HepG2 (cell line): ENCODE measurements at regions not wholly inside any gene's neighbourhood (a gene's known extent, or its start where the extent isn't known, plus 50 kb on each side); places are given as distances from the start of the nearest gene placed in this dataset.

Experiments used
- ATAC-seq: fragments of 200-7000 bp; cut with Tn5 transposase; 3 replicates; pipeline ENCODE4 v1.9.1; 2020; ENCODE audit warnings: mild to moderate bottlenecking, moderate library complexity
- BruUV-seq: library from RNA; stranded (reverse); fragments of 400-500 nt; replicated peaks from 2 replicates; lab custom pipeline; 2021; lab: Mats Ljungman, UMichigan
- CTCF ChIA-PET: fragments of 300-600 bp; formaldehyde crosslinking; extraction: SDS; loops from one replicate; lab custom pipeline; 2021; ENCODE audit warnings: low total read pairs, inconsistent platforms, low intra/inter-chr PET ratio; lab: Yijun Ruan, JAX
- POLR2A ChIA-PET: fragments of 350-600 bp; sonication (Branson Sonifier 250); formaldehyde crosslinking; loops from one replicate; lab custom pipeline; 2020; ENCODE audit warnings: antibody characterized with exemption, inconsistent platforms; lab: Yijun Ruan, JAX
- DNase-seq: peaks from one replicate; pipeline ENCODE4 v3.0.0-alpha.2; 2015; ENCODE audit warnings: low spot score
- FAIRE-seq: peaks from 3 replicates; lab custom pipeline; 2011; peaks lifted over from hg19 to GRCh38; lab: Jason Lieb, UNC
- H2AFZ ChIP-seq: one replicate; pipeline ENCODE4 v1.6.1; 2011; ENCODE audit warnings: low read length, inconsistent platforms
- H3K27ac ChIP-seq: fragments of 300-600 bp; 3 replicates; pipeline ENCODE4 v1.8.0; 2011; ENCODE audit warnings: mixed run types, mild to moderate bottlenecking, mixed read lengths, low read length, inconsistent platforms; ENCODE audit not compliant: insufficient read depth; ENCODE audit errors: extremely low read length
- H3K27me3 ChIP-seq, 2 experiments: fragments of 200-600 bp in 1 of 2; 2 replicates in 1 of 2; 3 replicates in 1 of 2; pipeline versions ENCODE4 v1.6.0 to v1.8.0; 2011; ENCODE audit warnings: low read length in 2 of 2, mild to moderate bottlenecking in 2 of 2, moderate library complexity in 2 of 2, inconsistent platforms in 1 of 2; ENCODE audit not compliant: insufficient read depth in 2 of 2, control insufficient read depth in 1 of 2
- H3K36me3 ChIP-seq, 2 experiments: fragments of 200-600 bp in 1 of 2; replicated peaks in 1 of 2; 2 replicates in 1 of 2; 3 replicates in 1 of 2; pipeline versions ENCODE4 v1.5.1 to v1.8.0; 2011; ENCODE audit warnings: low read length in 2 of 2, inconsistent platforms in 1 of 2; ENCODE audit not compliant: insufficient read depth in 2 of 2, control insufficient read depth in 1 of 2
- H3K4me1 ChIP-seq: 2 replicates; pipeline ENCODE4 v1.5.1; 2012; ENCODE audit warnings: low read length, inconsistent platforms; ENCODE audit not compliant: insufficient read depth
- H3K4me2 ChIP-seq: 2 replicates; pipeline ENCODE4 v1.6.0; 2011; ENCODE audit warnings: low read depth, low read length, inconsistent platforms
- H3K4me3 ChIP-seq, 3 experiments: fragments of 200-600 bp in 1 of 3; sonication (generic), shearing (Covaris generic) in 1 of 3; replicated peaks in 1 of 3; 2 replicates each; pipeline ENCODE4 v1.5.1; 2011 to 2016; ENCODE audit warnings: low read length in 3 of 3, inconsistent platforms in 2 of 3, low read depth in 2 of 3, mild to moderate bottlenecking in 2 of 3, control low read depth in 1 of 3, mixed read lengths in 1 of 3; ENCODE audit not compliant: insufficient read depth in 1 of 3
- H3K79me2 ChIP-seq: one replicate; pipeline ENCODE4 v1.6.1; 2011; ENCODE audit warnings: low read length, inconsistent platforms; ENCODE audit not compliant: insufficient read depth
- H3K9ac ChIP-seq: 2 replicates; pipeline ENCODE4 v1.6.0; 2011; ENCODE audit warnings: mild to moderate bottlenecking, low read depth, low read length, inconsistent platforms; ENCODE audit not compliant: insufficient read depth
- H3K9me3 ChIP-seq: 2 replicates; pipeline ENCODE4 v1.5.1; 2012; ENCODE audit warnings: mild to moderate bottlenecking, low read length
- H4K20me1 ChIP-seq: 2 replicates; pipeline ENCODE4 v1.6.0; 2011; ENCODE audit warnings: inconsistent platforms, mild to moderate bottlenecking, low read length, moderate library complexity; ENCODE audit not compliant: insufficient read depth
- ARID2 ChIP-seq: sonication (generic); formaldehyde crosslinking; IDR thresholded peaks from 2 replicates; pipeline ENCODE4 v1.8.1; 2022; ENCODE audit warnings: mild to moderate bottlenecking, missing genetic modification reagents, borderline replicate concordance
- EP300 ChIP-seq, 3 experiments: sonication (generic) in 1 of 3; formaldehyde crosslinking in 1 of 3; IDR thresholded peaks; 2 replicates each; pipeline versions ENCODE4 v1.5.1 to v1.6.1; 2011 to 2020; ENCODE audit warnings: low read depth in 2 of 3, low read length in 2 of 3, borderline replicate concordance in 1 of 3, improper control_type of control experiment in 1 of 3, mild to moderate bottlenecking in 1 of 3, missing genetic modification reagents in 1 of 3, moderate library complexity in 1 of 3
- NCOA5 ChIP-seq: sonication (generic); formaldehyde crosslinking; IDR thresholded peaks from 2 replicates; pipeline ENCODE4 v1.4.0; 2020; ENCODE audit warnings: missing genetic modification reagents
- ZBTB1 ChIP-seq: sonication (generic); formaldehyde crosslinking; IDR thresholded peaks from 2 replicates; pipeline ENCODE4 v1.4.0; 2020; ENCODE audit warnings: missing genetic modification reagents, borderline replicate concordance
- ZFYVE20 ChIP-seq: sonication (generic); formaldehyde crosslinking; IDR thresholded peaks from 2 replicates; pipeline ENCODE4 v1.8.0; 2023; ENCODE audit warnings: low read depth, mild to moderate bottlenecking, moderate library complexity, missing genetic modification reagents, borderline replicate concordance
- ZNF274 ChIP-seq: sonication (generic); formaldehyde crosslinking; IDR thresholded peaks from 2 replicates; pipeline ENCODE4 v1.5.1; 2020; ENCODE audit warnings: mild to moderate bottlenecking, missing genetic modification reagents
- ZNF282 ChIP-seq: fragments of 450-650 bp; IDR thresholded peaks from 2 replicates; pipeline ENCODE4 v1.6.1; 2018; ENCODE audit not compliant: partially characterized antibody
- ZNF761 ChIP-seq: sonication (generic); formaldehyde crosslinking; conservative IDR thresholded peaks from 2 replicates; pipeline ENCODE4 v1.4.0; 2020; ENCODE audit warnings: mild to moderate bottlenecking, missing genetic modification reagents
- WGBS: methylation state at CpG from one replicate; pipeline ENCODE4 v1.1.6; 2017; ENCODE audit warnings: low lambda C conversion rate; 5-methylcytosine and 5-hydroxymethylcytosine counted together
- in situ Hi-C: cut with HindIII; loops from 2 replicates; pipeline ENCODE4 v1.10.0; 2017; ENCODE audit warnings: low pct_unique_long_range_greater_than_20kb; ENCODE audit not compliant: extremely low pct_ligation_motif_present
- intact Hi-C: fragments of 100-400 bp; cut with micrococcal nuclease; formaldehyde crosslinking; loops from one replicate; pipeline ENCODE4 v1.10.0; 2022; ENCODE audit not compliant: unreplicated experiment
- TF ChIP-seq, protein P1 (sequence below): IDR thresholded peaks from 2 replicates; pipeline ENCODE4 v1.4.0; 2020; ENCODE audit warnings: mild to moderate bottlenecking, missing genetic modification reagents
- TF ChIP-seq, protein P2 (sequence below): sonication (generic); formaldehyde crosslinking; IDR thresholded peaks from 2 replicates; pipeline ENCODE4 v1.8.1; 2023; ENCODE audit warnings: mild to moderate bottlenecking, missing genetic modification reagents, borderline replicate concordance

DNA sequence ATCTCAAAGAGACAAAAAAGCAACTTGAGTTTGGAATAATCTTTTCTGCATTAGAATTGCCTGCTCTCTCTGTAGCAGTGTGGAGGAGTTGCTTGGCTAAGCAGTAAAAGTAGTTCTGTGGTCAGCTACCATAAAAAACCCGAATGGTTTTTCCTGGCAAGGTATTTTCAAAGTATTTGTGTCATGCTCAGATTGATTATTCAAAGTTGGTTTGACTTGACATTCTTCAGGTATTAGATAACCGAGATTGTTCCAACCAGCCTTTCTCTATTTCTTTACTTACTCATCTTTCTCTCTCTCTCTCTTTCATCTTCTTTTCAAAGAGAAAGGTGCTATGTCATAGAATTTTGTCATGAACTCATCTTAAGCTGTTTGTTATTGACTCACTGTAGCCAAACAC is 404.9 kb downstream of the CPS1 start:
- Histone ChIP-seq H3K4me1 (peaks cover 70% of the 10 kb centered on the region), H3K27ac (no peak overlapping the region), H3K79me2 (no peaks in the 10 kb centered on the region), H3K9ac (no peak overlapping the region), H3K4me2 (no peak overlapping the region), H3K27me3 (no peaks in the 10 kb centered on the region), H4K20me1 (no peaks in the 10 kb centered on the region), H3K4me3 (no peak overlapping the region), H3K9me3 (no peaks in the 10 kb centered on the region), H3K36me3 (no peaks in the 10 kb centered on the region), H2AFZ (no peak overlapping the region)
- DNase-seq (peak; percentile 58), ATAC-seq (no peak), FAIRE-seq (no peak)
- in situ Hi-C loops, result no loop called here
- POLR2A ChIA-PET, result no interaction called here
- CTCF ChIA-PET, result no interaction called here
- intact Hi-C loops, result loop anchor here (10.0 kb wide), 1 partner anchor 416 kb away; no protein-coding TSS in a partner anchor
- 28% methylated on average over 2 of the region's 2 CpGs for WGBS
- TF ChIP-seq ZFYVE20 (CRISPR knock-in tag) (no peak), ARID2 (CRISPR knock-in tag) (no peak), ZNF761 (CRISPR knock-in tag) (no peak), ZBTB1 (no peak), EP300 (IDR thresholded peaks at IDR 0.05; ENCODE audit: low read depth in 2 of 2, low read length in 2 of 2) (0 out of 4 replicates have a peak, but pooled peaks of 1 of the 2 experiments have one; percentile 39), EP300 (CRISPR knock-in tag; IDR thresholded peaks at IDR 0.05; ENCODE audit: borderline replicate concordance) (no peak), NCOA5 (no peak), ZNF274 (CRISPR knock-in tag) (no peak), ZNF282 (no peak)
- TF ChIP-seq, protein P1, sequence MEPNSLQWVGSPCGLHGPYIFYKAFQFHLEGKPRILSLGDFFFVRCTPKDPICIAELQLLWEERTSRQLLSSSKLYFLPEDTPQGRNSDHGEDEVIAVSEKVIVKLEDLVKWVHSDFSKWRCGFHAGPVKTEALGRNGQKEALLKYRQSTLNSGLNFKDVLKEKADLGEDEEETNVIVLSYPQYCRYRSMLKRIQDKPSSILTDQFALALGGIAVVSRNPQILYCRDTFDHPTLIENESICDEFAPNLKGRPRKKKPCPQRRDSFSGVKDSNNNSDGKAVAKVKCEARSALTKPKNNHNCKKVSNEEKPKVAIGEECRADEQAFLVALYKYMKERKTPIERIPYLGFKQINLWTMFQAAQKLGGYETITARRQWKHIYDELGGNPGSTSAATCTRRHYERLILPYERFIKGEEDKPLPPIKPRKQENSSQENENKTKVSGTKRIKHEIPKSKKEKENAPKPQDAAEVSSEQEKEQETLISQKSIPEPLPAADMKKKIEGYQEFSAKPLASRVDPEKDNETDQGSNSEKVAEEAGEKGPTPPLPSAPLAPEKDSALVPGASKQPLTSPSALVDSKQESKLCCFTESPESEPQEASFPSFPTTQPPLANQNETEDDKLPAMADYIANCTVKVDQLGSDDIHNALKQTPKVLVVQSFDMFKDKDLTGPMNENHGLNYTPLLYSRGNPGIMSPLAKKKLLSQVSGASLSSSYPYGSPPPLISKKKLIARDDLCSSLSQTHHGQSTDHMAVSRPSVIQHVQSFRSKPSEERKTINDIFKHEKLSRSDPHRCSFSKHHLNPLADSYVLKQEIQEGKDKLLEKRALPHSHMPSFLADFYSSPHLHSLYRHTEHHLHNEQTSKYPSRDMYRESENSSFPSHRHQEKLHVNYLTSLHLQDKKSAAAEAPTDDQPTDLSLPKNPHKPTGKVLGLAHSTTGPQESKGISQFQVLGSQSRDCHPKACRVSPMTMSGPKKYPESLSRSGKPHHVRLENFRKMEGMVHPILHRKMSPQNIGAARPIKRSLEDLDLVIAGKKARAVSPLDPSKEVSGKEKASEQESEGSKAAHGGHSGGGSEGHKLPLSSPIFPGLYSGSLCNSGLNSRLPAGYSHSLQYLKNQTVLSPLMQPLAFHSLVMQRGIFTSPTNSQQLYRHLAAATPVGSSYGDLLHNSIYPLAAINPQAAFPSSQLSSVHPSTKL (CRISPR knock-in tag), result peak; percentile 13; the same call in 1 of the 2 replicates
- TF ChIP-seq, protein P2, sequence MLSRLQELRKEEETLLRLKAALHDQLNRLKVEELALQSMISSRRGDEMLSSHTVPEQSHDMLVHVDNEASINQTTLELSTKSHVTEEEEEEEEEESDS (CRISPR knock-in tag), result no peak
- no TSS peak for BruUV-seq
